ENCODE measurements at regions not wholly inside any gene's neighbourhood (a gene's known extent, or its start where the extent isn't known, plus 50 kb on each side); places are given as distances from the start of the nearest gene placed in this dataset.

- DNase-seq (no peak), ATAC-seq (no peak)
- no peak overlapping the region for H3K4me3 ChIP-seq
- H3K9me3 ChIP-seq = no peaks in the 10 kb centered on the region
- H3K4me1 ChIP-seq = peaks cover 2% of the 10 kb centered on the region
- no peaks in the 10 kb centered on the region for H3K27me3 ChIP-seq (ENCODE audit: low read depth)
- H3K27ac ChIP-seq = no peak overlapping the region
- TF ChIP-seq, protein P1, sequence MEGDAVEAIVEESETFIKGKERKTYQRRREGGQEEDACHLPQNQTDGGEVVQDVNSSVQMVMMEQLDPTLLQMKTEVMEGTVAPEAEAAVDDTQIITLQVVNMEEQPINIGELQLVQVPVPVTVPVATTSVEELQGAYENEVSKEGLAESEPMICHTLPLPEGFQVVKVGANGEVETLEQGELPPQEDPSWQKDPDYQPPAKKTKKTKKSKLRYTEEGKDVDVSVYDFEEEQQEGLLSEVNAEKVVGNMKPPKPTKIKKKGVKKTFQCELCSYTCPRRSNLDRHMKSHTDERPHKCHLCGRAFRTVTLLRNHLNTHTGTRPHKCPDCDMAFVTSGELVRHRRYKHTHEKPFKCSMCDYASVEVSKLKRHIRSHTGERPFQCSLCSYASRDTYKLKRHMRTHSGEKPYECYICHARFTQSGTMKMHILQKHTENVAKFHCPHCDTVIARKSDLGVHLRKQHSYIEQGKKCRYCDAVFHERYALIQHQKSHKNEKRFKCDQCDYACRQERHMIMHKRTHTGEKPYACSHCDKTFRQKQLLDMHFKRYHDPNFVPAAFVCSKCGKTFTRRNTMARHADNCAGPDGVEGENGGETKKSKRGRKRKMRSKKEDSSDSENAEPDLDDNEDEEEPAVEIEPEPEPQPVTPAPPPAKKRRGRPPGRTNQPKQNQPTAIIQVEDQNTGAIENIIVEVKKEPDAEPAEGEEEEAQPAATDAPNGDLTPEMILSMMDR (IDR thresholded peaks at IDR 0.05) = no peak
- intact Hi-C loops (cut with DNase I) = no loop called here
- H3K36me3 ChIP-seq = no peaks in the 10 kb centered on the region
Observed at GRCh38 chr7:106183952-106184351, 71.8 kb upstream of the SYPL1 start.

DNA sequence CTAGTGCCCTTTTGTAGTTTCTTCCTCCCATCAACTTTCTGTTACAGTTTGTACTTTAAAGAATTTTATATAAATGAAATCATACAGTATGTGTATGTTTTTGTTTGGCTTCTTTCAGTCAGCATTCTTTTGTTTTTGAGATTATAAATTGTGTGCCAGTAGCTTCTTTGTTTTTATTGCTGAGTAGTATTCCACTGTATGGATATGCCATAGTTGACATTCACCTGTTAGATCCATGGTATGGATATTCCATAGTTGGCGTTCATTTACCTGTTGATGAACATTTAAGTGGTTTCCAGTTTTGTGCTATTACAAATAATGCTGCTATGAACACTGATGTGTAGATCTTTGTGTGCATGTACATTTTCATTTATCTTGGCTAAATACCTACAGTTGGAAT lies 70.8 kb upstream of the SYPL1 start:
- no peaks in the 10 kb centered on the region for H3K27me3 ChIP-seq (ENCODE audit: low read depth)
- H3K4me3 ChIP-seq = no peak overlapping the region
- H3K36me3 ChIP-seq = no peaks in the 10 kb centered on the region
- intact Hi-C loops (cut with DNase I) = no loop called here
- ATAC-seq (no peak), DNase-seq (no peak)
- H3K4me1 ChIP-seq = peaks cover 10% of the 10 kb centered on the region
- H3K27ac ChIP-seq = no peak overlapping the region
- H3K9me3 ChIP-seq = no peaks in the 10 kb centered on the region
- TF ChIP-seq, protein P1 (IDR thresholded peaks at IDR 0.05) = no peak

DNA sequence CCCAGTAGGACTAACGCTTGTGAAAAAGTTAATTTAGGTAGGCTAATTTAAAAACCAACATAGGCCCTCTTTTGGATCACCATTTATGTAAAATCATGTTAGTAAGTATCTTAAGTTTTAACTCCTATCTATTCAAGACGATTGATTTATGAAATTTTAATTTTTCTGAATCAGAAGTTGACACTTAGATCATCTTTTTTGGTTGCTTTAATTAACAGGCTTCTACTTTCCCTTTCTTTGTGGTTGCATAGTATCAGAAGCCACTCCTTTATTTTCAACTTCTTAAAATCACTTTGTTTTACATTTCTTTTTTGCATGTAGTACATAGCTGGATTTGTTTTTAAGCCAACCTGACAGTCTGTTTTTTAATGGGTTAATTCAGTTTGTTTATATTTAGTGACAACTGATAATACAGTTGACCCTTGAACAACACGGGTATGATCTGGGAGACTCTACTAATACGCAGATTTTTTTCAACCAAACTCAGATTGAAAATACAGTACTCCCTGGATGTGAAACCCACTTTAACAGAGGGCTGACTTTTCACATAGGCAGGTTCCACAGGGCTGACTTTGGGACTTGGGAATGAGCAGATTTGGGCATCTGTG lies 69.7 kb upstream of the SYPL1 start:
- H3K4me3 ChIP-seq = no peak overlapping the region
- TF ChIP-seq, protein P1 (IDR thresholded peaks at IDR 0.05) = no peak
- intact Hi-C loops (cut with DNase I) = no loop called here
- ATAC-seq (no peak), DNase-seq (no peak)
- no peaks in the 10 kb centered on the region for H3K36me3 ChIP-seq
- no peak overlapping the region for H3K27ac ChIP-seq
- H3K27me3 ChIP-seq (ENCODE audit: low read depth) = no peaks in the 10 kb centered on the region
- peaks cover 21% of the 10 kb centered on the region for H3K4me1 ChIP-seq
- no peaks in the 10 kb centered on the region for H3K9me3 ChIP-seq

- Histone ChIP-seq H3K36me3 (no peaks in the 10 kb centered on the region), H3K9me3 (no peaks in the 10 kb centered on the region), H3K27ac (no peak overlapping the region), H3K27me3 (ENCODE audit: low read depth) (no peaks in the 10 kb centered on the region), H3K4me3 (no peak overlapping the region), H3K4me1 (peaks cover 25% of the 10 kb centered on the region)
- DNase-seq (no peak), ATAC-seq (no peak)
- intact Hi-C loops (cut with DNase I) = no loop called here
- TF ChIP-seq, protein P1 (IDR thresholded peaks at IDR 0.05) = no peak
Observed at GRCh38 chr7:106180721-106181120, 68.6 kb upstream of the SYPL1 start.

- intact Hi-C loops (cut with DNase I) = loop anchor here (5.0 kb wide), 1 partner anchor 283 kb away; no protein-coding TSS in a partner anchor
- peaks cover 25% of the 10 kb centered on the region for H3K4me1 ChIP-seq
- DNase-seq (no peak), ATAC-seq (no peak)
- no peak overlapping the region for H3K4me3 ChIP-seq
- no peak overlapping the region for H3K27ac ChIP-seq
- no peaks in the 10 kb centered on the region for H3K27me3 ChIP-seq (ENCODE audit: low read depth)
- TF ChIP-seq, protein P1 (IDR thresholded peaks at IDR 0.05) = no peak
- H3K9me3 ChIP-seq = no peaks in the 10 kb centered on the region
- no peaks in the 10 kb centered on the region for H3K36me3 ChIP-seq
Observed at GRCh38 chr7:106179256-106179655, 67.1 kb upstream of the SYPL1 start.

Data from lower lobe of right lung (tissue), 2 donors.